OCI-LY3 (cell line): ENCODE measurements at regions not wholly inside any gene's neighbourhood (a gene's known extent, or its start where the extent isn't known, plus 50 kb on each side); places are given as distances from the start of the nearest gene placed in this dataset.

ENCODE experiments used
- CTCF ChIP-seq: fragments of 200-600, 300-600 bp; sonication (generic); IDR thresholded peaks from 2 replicates; pipeline ENCODE4 v1.5.1; 2014; ENCODE audit warnings: antibody characterized with exemption, low read length, low read depth
- EZH2phosphoT487 ChIP-seq: fragments of 200-600 bp; shearing (Covaris generic); IDR thresholded peaks from 2 replicates; pipeline ENCODE4 v1.6.1; 2018; ENCODE audit warnings: antibody characterized with exemption, mixed run types, low read depth

GRCh38 chr7:148489678-148490077 lies 100.9 kb upstream of the C7orf33 start:
- no peak for TF ChIP-seq CTCF
- TF ChIP-seq EZH2phosphoT487, result no peak
